GM12872 (cell line): ENCODE measurements at regions not wholly inside any gene's neighbourhood (a gene's known extent, or its start where the extent isn't known, plus 50 kb on each side); places are given as distances from the start of the nearest gene placed in this dataset.

Experiments
- CTCF ChIP-seq: IDR thresholded peaks from 3 replicates; pipeline ENCODE4 v1.5.1; 2011; ENCODE audit warnings: low read depth, mild to moderate bottlenecking, low read length, moderate library complexity; ENCODE audit not compliant: insufficient read depth

DNA sequence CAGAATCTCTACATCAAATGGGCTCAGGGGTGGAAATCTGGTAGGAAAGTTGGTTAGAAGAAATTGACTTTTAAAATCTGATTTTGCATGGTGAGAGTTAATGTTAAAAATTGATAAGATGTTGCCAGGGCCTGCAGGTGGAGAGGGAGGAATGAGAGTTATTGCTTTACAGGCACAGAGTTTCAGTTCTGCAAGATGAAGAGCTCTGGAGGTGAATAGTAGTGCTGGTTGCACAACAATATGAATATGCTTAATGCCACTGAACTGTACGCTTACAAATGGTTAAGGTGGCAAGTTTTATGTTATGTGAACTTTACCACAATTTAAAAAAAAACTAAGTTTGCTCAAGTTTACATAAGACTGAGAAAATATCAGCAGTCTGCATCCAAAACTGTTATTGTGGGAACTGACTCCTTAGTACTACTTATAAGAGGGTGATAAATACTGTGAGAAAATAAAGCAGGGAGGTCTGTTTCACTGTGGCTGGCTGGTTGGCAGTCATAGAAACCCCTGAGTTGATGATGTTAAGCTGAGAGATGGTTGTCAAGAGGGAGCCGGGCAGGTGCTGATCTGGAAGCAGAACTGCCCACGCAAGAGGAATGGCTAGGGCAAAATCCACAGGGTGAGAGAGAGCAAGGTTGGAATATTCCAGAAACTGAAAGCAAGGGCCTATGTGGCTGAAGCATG, 144.9 kb downstream of the EDEM1 start:
- TF ChIP-seq CTCF, result no peak

GRCh38 chr3:5339967-5340535, 152.5 kb downstream of the EDEM1 start:
- no peak for TF ChIP-seq CTCF

- no peak for TF ChIP-seq CTCF
Observed at GRCh38 chr3:5341610-5342009, 154.1 kb downstream of the EDEM1 start.

DNA sequence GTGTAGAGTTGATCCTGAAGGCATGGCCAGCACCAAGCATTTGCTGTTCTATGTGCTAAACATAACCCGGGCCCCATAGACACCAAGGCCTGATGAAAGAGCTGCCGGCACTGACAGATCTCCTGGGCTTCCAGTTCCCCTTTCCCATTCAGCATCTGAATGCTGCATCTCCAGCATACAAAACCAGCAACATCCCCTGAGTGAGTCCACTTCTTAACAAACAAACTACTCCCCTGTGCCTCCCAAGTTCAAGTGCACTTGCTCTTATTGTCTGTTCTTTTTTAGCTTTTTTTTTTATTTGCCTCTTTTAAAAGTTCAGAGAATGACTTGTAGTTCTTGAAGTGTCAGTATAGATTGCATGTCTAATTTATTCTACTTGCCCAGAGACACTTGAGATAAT, 156.0 kb downstream of the EDEM1 start:
- TF ChIP-seq CTCF, result no peak

DNA sequence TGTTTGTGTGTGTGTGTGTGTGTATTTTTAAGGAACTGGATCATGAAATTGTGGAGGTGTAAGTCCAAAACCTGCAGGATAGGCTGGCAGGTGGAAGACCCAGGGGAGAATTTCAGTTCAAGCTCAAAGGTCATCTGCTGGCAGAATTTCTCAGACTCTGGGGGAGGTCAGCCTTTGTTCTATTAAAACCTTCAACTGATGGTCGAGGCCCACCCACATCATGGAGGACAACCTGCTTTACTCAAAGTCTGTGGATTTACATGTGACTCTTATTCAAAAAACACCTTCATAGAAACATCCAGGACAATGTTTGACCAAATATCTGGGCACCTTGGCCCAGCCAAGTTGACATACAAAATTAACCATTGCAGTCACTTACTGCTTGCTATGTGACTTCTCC, 157.2 kb downstream of the EDEM1 start:
- no peak for TF ChIP-seq CTCF

- no peak for TF ChIP-seq CTCF
Observed at GRCh38 chr3:5347486-5347885, 160.0 kb downstream of the EDEM1 start.

GRCh38 chr3:5348229-5348902, 160.9 kb downstream of the EDEM1 start:
- TF ChIP-seq CTCF, result no peak
